ENCODE measurements at regions not wholly inside any gene's neighbourhood (a gene's known extent, or its start where the extent isn't known, plus 50 kb on each side); places are given as distances from the start of the nearest gene placed in this dataset.

DNA sequence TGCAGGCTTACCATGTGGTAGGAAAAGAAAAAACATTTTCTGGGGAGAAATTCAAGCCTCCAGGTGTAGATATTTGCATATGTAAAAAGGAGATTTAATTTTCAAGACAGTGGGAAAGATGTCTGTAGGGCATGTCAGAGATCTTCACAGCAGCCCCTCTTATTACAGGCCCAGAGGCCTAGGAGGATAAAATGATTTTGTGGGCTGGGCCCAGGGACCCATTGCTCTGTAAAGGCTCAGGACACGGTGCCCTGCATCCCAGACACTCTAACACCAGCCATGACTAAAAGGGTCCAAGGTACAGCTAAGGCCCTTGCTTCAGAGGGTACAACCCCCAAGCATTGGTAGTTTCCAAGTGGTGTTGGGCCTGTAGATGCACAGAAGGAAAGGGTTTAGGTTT is 680.1 kb downstream of the IGSF11 start:
- Histone ChIP-seq H2AFZ (no peak overlapping the region), H4K20me1 (ENCODE audit: insufficient read depth) (no peaks in the 10 kb centered on the region), H3K4me3 (no peak overlapping the region), H3K9me2 (ENCODE audit: insufficient read depth) (no peaks in the 10 kb centered on the region), H3K4me1 (ENCODE audit: insufficient read depth) (no peaks in the 10 kb centered on the region), H3K27ac (no peak overlapping the region), H3K36me3 (ENCODE audit: low read depth) (no peaks in the 10 kb centered on the region), H3K9me3 (ENCODE audit: low read depth) (peaks cover 6% of the 10 kb centered on the region), H3K4me2 (ENCODE audit: unreplicated experiment) (no peak overlapping the region), H3F3A (ENCODE audit: insufficient read depth) (no peaks in the 10 kb centered on the region), H3K79me2 (ENCODE audit: insufficient read depth) (no peaks in the 10 kb centered on the region), H3K9ac (no peak overlapping the region), H3K27me3 (replicated peaks; ENCODE audit: insufficient read depth) (no peaks in the 10 kb centered on the region)
- in situ Hi-C loops (cut with MboI), result no loop called here
- 0 to 19% methylated on average over 1 of the region's 1 CpG for WGBS, 2 experiments (ENCODE audit: low coverage in 1 of 2, low lambda C conversion rate in 2 of 2, missing lambda C conversion rate in 2 of 2)
- TF ChIP-seq EZH2 (IDR thresholded peaks at IDR 0.05; ENCODE audit: insufficient read depth, poor library complexity, severe bottlenecking), result no peak
- no peak for TF ChIP-seq EZH2phosphoT487 (IDR thresholded peaks at IDR 0.05; ENCODE audit: insufficient read depth, low read depth)
- no peak for DNase-seq

DNA sequence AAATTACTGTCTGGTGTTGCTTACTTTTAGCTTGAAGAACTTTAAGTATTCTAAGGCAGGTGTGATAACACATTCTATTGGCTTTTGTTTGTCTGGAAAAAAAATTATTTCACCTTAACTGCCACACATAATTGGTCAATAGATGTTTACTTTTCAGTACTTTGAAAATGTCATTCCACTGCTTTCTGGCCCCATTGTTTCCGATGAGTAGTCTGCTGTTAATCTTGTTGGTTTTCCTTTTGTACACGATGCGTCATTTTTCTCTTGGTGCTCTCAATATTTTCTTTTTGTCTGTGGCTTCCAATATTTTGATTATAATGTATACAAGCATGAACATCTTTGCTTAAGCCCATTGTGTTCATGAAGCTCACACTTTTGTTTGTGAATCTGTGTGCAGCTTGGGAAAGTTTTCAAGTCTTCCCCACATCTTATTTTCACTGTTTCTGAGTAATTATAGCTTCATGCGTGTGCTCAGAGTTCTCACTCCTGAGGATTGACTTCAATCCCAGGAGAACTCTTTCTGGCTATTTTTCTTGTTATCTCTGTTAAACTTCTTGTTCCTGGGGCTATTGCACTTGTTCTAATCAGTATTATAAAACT is 664.7 kb downstream of the IGSF11 start:
- no peak for TF ChIP-seq EZH2phosphoT487 (IDR thresholded peaks at IDR 0.05; ENCODE audit: insufficient read depth, low read depth)
- TF ChIP-seq EZH2 (IDR thresholded peaks at IDR 0.05; ENCODE audit: insufficient read depth, poor library complexity, severe bottlenecking), result no peak
- WGBS, 2 experiments (ENCODE audit: low coverage in 1 of 2, low lambda C conversion rate in 2 of 2, missing lambda C conversion rate in 2 of 2), result 49 to 53% methylated on average over 4 of the region's 4 CpGs
- no peak overlapping the region for H3K4me2 ChIP-seq (ENCODE audit: unreplicated experiment)
- no peak for DNase-seq
- H3K9ac ChIP-seq, result no peak overlapping the region
- in situ Hi-C loops (cut with MboI), result no loop called here
- H3K4me1 ChIP-seq (ENCODE audit: insufficient read depth), result no peaks in the 10 kb centered on the region
- peaks cover 7% of the 10 kb centered on the region for H3K9me3 ChIP-seq (ENCODE audit: low read depth)
- no peak overlapping the region for H3K27ac ChIP-seq
- H3K4me3 ChIP-seq, result no peak overlapping the region
- no peaks in the 10 kb centered on the region for H3F3A ChIP-seq (ENCODE audit: insufficient read depth)
- H3K27me3 ChIP-seq (replicated peaks; ENCODE audit: insufficient read depth), result no peaks in the 10 kb centered on the region
- H3K9me2 ChIP-seq (ENCODE audit: insufficient read depth), result no peaks in the 10 kb centered on the region
- H4K20me1 ChIP-seq (ENCODE audit: insufficient read depth), result no peaks in the 10 kb centered on the region
- no peaks in the 10 kb centered on the region for H3K36me3 ChIP-seq (ENCODE audit: low read depth)
- no peak overlapping the region for H2AFZ ChIP-seq
- no peaks in the 10 kb centered on the region for H3K79me2 ChIP-seq (ENCODE audit: insufficient read depth)

DNA sequence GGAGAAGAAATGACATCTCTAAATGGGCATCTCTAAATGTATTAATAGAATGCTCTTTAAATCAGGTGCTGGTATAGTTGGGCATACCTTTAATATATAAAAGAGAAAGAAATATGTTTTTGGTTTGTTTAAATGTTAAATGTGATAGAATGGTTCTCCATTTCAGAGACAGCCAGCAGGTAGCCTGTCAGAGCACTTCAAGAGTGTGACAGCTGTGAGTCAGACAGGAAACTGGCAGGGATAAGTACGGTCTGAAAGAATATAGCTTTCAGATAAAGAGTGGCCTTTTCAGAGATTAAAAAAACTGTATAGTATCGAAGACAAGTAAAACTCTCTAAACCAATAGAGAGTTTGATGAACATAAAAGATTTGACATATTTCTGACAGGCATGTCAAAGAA is 654.1 kb downstream of the IGSF11 start:
- Histone ChIP-seq H3K4me2 (ENCODE audit: unreplicated experiment) (no peak overlapping the region), H4K20me1 (ENCODE audit: insufficient read depth) (no peaks in the 10 kb centered on the region), H3K27ac (no peak overlapping the region), H3K9ac (no peak overlapping the region), H3K9me3 (ENCODE audit: low read depth) (no peaks in the 10 kb centered on the region), H3F3A (ENCODE audit: insufficient read depth) (no peaks in the 10 kb centered on the region), H3K27me3 (replicated peaks; ENCODE audit: insufficient read depth) (no peaks in the 10 kb centered on the region), H3K36me3 (ENCODE audit: low read depth) (no peaks in the 10 kb centered on the region), H3K79me2 (ENCODE audit: insufficient read depth) (no peaks in the 10 kb centered on the region), H3K4me1 (ENCODE audit: insufficient read depth) (no peaks in the 10 kb centered on the region), H3K9me2 (ENCODE audit: insufficient read depth) (no peaks in the 10 kb centered on the region), H2AFZ (no peak overlapping the region), H3K4me3 (no peak overlapping the region)
- WGBS, 2 experiments (ENCODE audit: low coverage in 1 of 2, low lambda C conversion rate in 2 of 2, missing lambda C conversion rate in 2 of 2), result 15 to 17% methylated on average over 2 of the region's 2 CpGs
- TF ChIP-seq EZH2phosphoT487 (IDR thresholded peaks at IDR 0.05; ENCODE audit: insufficient read depth, low read depth), result no peak
- no peak for TF ChIP-seq EZH2 (IDR thresholded peaks at IDR 0.05; ENCODE audit: insufficient read depth, poor library complexity, severe bottlenecking)
- no peak for DNase-seq
- in situ Hi-C loops (cut with MboI), result no loop called here

DNA sequence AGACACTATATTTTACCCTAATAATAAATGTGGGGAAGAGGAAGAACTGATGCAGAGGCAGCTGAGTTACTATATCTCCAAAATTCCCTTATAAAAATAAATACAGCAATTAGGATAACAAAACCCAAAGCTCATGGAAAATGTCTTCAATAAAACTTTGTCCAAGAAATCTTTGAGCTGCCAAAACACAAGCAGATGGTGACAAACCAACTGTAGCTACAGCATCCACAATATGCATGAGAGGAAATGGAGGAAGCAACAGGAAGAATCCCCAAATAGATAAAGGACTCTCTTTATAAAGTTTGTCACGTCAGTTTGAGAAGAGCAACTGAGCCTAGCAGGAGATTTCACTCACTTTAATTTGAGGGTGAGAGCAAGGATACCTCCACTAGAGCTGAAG is 638.2 kb downstream of the IGSF11 start:
- no peak overlapping the region for H3K9ac ChIP-seq
- H3K27me3 ChIP-seq (replicated peaks; ENCODE audit: insufficient read depth), result no peaks in the 10 kb centered on the region
- TF ChIP-seq EZH2phosphoT487 (IDR thresholded peaks at IDR 0.05; ENCODE audit: insufficient read depth, low read depth), result no peak
- TF ChIP-seq EZH2 (IDR thresholded peaks at IDR 0.05; ENCODE audit: insufficient read depth, poor library complexity, severe bottlenecking), result no peak
- no peak overlapping the region for H3K4me2 ChIP-seq (ENCODE audit: unreplicated experiment)
- H3K79me2 ChIP-seq (ENCODE audit: insufficient read depth), result no peaks in the 10 kb centered on the region
- no peaks in the 10 kb centered on the region for H3K36me3 ChIP-seq (ENCODE audit: low read depth)
- no peak overlapping the region for H3K4me3 ChIP-seq
- H4K20me1 ChIP-seq (ENCODE audit: insufficient read depth), result no peaks in the 10 kb centered on the region
- H3K9me2 ChIP-seq (ENCODE audit: insufficient read depth), result no peaks in the 10 kb centered on the region
- H3K4me1 ChIP-seq (ENCODE audit: insufficient read depth), result no peaks in the 10 kb centered on the region
- DNase-seq, result no peak
- in situ Hi-C loops (cut with MboI), result no loop called here
- 0 to 4% methylated on average over 1 of the region's 1 CpG for WGBS, 2 experiments (ENCODE audit: low coverage in 1 of 2, low lambda C conversion rate in 2 of 2, missing lambda C conversion rate in 2 of 2)
- H3F3A ChIP-seq (ENCODE audit: insufficient read depth), result no peaks in the 10 kb centered on the region
- no peak overlapping the region for H3K27ac ChIP-seq
- H3K9me3 ChIP-seq (ENCODE audit: low read depth), result no peaks in the 10 kb centered on the region
- H2AFZ ChIP-seq, result no peak overlapping the region

DNA sequence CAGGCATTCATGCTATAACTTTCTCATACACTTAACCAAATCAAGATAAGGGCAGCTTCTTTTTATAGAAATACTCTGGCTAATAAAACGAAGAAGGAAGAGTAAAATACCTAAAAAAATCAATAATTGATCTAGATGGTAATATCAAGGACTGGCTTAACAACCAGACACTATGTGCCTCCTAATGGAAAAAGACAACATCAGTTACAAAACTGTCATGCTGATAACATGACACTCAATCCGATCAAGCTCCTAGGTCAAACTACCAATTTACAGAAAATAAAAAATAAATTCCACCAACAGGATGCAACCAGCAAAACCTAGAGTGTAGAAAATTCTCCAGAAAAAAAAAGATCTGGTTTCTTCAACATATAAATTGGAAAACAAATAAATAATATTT is 634.6 kb downstream of the IGSF11 start:
- DNase-seq, result no peak
- no peak overlapping the region for H3K4me3 ChIP-seq
- no peaks in the 10 kb centered on the region for H3K9me2 ChIP-seq (ENCODE audit: insufficient read depth)
- in situ Hi-C loops (cut with MboI), result no loop called here
- TF ChIP-seq EZH2 (IDR thresholded peaks at IDR 0.05; ENCODE audit: insufficient read depth, poor library complexity, severe bottlenecking), result no peak
- no peak for TF ChIP-seq EZH2phosphoT487 (IDR thresholded peaks at IDR 0.05; ENCODE audit: insufficient read depth, low read depth)
- no peaks in the 10 kb centered on the region for H3K27me3 ChIP-seq (replicated peaks; ENCODE audit: insufficient read depth)
- no peaks in the 10 kb centered on the region for H3F3A ChIP-seq (ENCODE audit: insufficient read depth)
- no peak overlapping the region for H3K9ac ChIP-seq
- WGBS, 2 experiments (ENCODE audit: low coverage in 1 of 2, low lambda C conversion rate in 2 of 2, missing lambda C conversion rate in 2 of 2), result 23 to 28% methylated on average over 2 of the region's 2 CpGs
- H3K9me3 ChIP-seq (ENCODE audit: low read depth), result no peaks in the 10 kb centered on the region
- no peaks in the 10 kb centered on the region for H3K4me1 ChIP-seq (ENCODE audit: insufficient read depth)
- H3K27ac ChIP-seq, result no peak overlapping the region
- no peaks in the 10 kb centered on the region for H4K20me1 ChIP-seq (ENCODE audit: insufficient read depth)
- no peaks in the 10 kb centered on the region for H3K79me2 ChIP-seq (ENCODE audit: insufficient read depth)
- H3K4me2 ChIP-seq (ENCODE audit: unreplicated experiment), result no peak overlapping the region
- H3K36me3 ChIP-seq (ENCODE audit: low read depth), result no peaks in the 10 kb centered on the region
- H2AFZ ChIP-seq, result no peak overlapping the region

All from GM23248 (cell line).